HepG2 (cell line): ENCODE measurements at regions not wholly inside any gene's neighbourhood (a gene's known extent, or its start where the extent isn't known, plus 50 kb on each side); places are given as distances from the start of the nearest gene placed in this dataset.

Experiments used
- ARID5B ChIP-seq: IDR thresholded peaks from 2 replicates; pipeline ENCODE4 v1.4.0; 2020; ENCODE audit warnings: mild to moderate bottlenecking, missing genetic modification reagents
- HNF4G ChIP-seq, 2 experiments: sonication (generic) in 1 of 2; formaldehyde crosslinking in 1 of 2; IDR thresholded peaks; 2 replicates each; pipeline versions ENCODE4 v1.4.0 to v1.6.1; 2011 to 2020; ENCODE audit warnings: borderline replicate concordance in 2 of 2, low read depth in 2 of 2, mild to moderate bottlenecking in 2 of 2, low read length in 1 of 2, missing genetic modification reagents in 1 of 2, moderate library complexity in 1 of 2
- ZMYM4 ChIP-seq: sonication (generic); formaldehyde crosslinking; IDR thresholded peaks from 2 replicates; pipeline ENCODE4 v1.8.1; 2023; ENCODE audit warnings: mild to moderate bottlenecking, missing genetic modification reagents
- ZNF34 ChIP-seq: sonication (generic); formaldehyde crosslinking; IDR thresholded peaks from 2 replicates; pipeline ENCODE4 v1.4.0; 2020; ENCODE audit warnings: mild to moderate bottlenecking, missing genetic modification reagents, borderline replicate concordance
- ZNF598 ChIP-seq: sonication (generic); formaldehyde crosslinking; IDR thresholded peaks from 2 replicates; pipeline ENCODE4 v1.5.1; 2020; ENCODE audit warnings: mild to moderate bottlenecking, missing genetic modification reagents, borderline replicate concordance
- ZNF644 ChIP-seq: IDR thresholded peaks from 2 replicates; pipeline ENCODE4 v1.6.1; 2016; ENCODE audit warnings: low read depth
- ZNF780A ChIP-seq: sonication (generic); formaldehyde crosslinking; IDR thresholded peaks from 2 replicates; pipeline ENCODE4 v1.8.0; 2022; ENCODE audit warnings: mild to moderate bottlenecking, missing genetic modification reagents, moderate library complexity
- TF ChIP-seq, protein P1 (sequence below): sonication (generic); IDR thresholded peaks from 2 replicates; pipeline ENCODE4 v1.6.1; 2016; ENCODE audit warnings: low read depth, borderline replicate concordance
- TF ChIP-seq, protein P2 (sequence below): IDR thresholded peaks from 2 replicates; pipeline ENCODE4 v1.6.1; 2012; ENCODE audit warnings: inconsistent platforms

GRCh38 chr2:163828771-163829170, 93.0 kb upstream of the FIGN start (continued):
- TF ChIP-seq ARID5B (CRISPR knock-in tag): peak; percentile 64
- TF ChIP-seq ZNF34: no peak
- TF ChIP-seq, protein P1, sequence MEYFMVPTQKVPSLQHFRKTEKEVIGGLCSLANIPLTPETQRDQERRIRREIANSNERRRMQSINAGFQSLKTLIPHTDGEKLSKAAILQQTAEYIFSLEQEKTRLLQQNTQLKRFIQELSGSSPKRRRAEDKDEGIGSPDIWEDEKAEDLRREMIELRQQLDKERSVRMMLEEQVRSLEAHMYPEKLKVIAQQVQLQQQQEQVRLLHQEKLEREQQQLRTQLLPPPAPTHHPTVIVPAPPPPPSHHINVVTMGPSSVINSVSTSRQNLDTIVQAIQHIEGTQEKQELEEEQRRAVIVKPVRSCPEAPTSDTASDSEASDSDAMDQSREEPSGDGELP: peak; percentile 42; the same call in 1 of the 2 replicates
- TF ChIP-seq ZNF780A: no peak
- peak; percentile 68 for TF ChIP-seq ZNF644
- TF ChIP-seq, protein P2, sequence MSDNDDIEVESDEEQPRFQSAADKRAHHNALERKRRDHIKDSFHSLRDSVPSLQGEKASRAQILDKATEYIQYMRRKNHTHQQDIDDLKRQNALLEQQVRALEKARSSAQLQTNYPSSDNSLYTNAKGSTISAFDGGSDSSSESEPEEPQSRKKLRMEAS: peak; percentile 51
- TF ChIP-seq ZMYM4 (CRISPR knock-in tag): 0 out of 2 replicates have a peak, but pooled peaks have one; percentile 27
- TF ChIP-seq ZNF598 (CRISPR knock-in tag): 0 out of 2 replicates have a peak, but pooled peaks have one; percentile 35
- peak; percentile 74 for TF ChIP-seq HNF4G (IDR thresholded peaks at IDR 0.05; ENCODE audit: borderline replicate concordance, low read depth, low read length)
- TF ChIP-seq HNF4G (CRISPR knock-in tag; IDR thresholded peaks at IDR 0.05; ENCODE audit: borderline replicate concordance, low read depth): no peak
